Lower leg skin (tissue), 4 donors: ENCODE measurements at regions not wholly inside any gene's neighbourhood (a gene's known extent, or its start where the extent isn't known, plus 50 kb on each side); places are given as distances from the start of the nearest gene placed in this dataset.

ENCODE experiments used
- DNase-seq, 2 donors: peaks; one replicate each; pipeline ENCODE4 v3.0.0-alpha.2; 2019; ENCODE audit warnings: low spot score in 2 of 2
- H3K4me3 ChIP-seq: fragments of 200-600 bp; sonication (generic); 2 replicates; pipeline ENCODE4 v1.5.1; 2017; ENCODE audit warnings: mild to moderate bottlenecking, low read depth; ENCODE audit not compliant: poor library complexity, severe bottlenecking
- POLR2A ChIP-seq, 2 donors: fragments of 450-650 bp; IDR thresholded peaks; one replicate each; pipeline ENCODE4 v1.6.1; 2016 to 2017; ENCODE audit warnings: antibody characterized with exemption in 2 of 2, mild to moderate bottlenecking in 1 of 2, moderate library complexity in 1 of 2
- WGBS, 2 donors: methylation state at CpG; one replicate each; pipeline ENCODE4 v1.1.5; 2018; 5-methylcytosine and 5-hydroxymethylcytosine counted together
- intact Hi-C: fragments of 100-400 bp; cut with DNase I; formaldehyde crosslinking; loops from one replicate; pipeline ENCODE4 v1.15.0; 2023; ENCODE audit warnings: low total_unique reads
- TF ChIP-seq, protein P1 (sequence below), 3 donors: fragments of 450-650 bp; IDR thresholded peaks; one replicate each; pipeline ENCODE4 v1.5.1; 2016; ENCODE audit warnings: antibody characterized with exemption in 3 of 3, mild to moderate bottlenecking in 3 of 3, moderate library complexity in 2 of 3

DNA sequence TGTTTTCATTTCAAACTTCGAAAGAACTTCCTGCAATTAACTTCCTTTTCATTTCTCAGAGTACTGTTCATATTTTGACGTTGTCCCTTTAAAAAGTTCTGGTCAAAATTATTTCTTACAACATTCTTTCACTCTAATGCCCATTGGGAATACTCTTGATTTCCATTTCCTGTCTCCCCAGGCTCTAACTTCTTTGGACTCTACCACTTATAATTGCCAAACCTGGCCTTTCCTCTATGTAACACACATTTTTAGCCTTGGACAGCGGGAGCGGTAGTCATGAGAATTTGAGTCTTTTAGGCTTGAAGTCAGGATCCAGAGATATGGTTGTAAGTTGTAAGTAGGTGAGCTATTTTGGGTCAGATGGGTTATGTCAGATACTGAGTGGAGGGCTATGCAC, 163.5 kb upstream of the SPRY2 start:
- H3K4me3 ChIP-seq: no peak overlapping the region
- WGBS, 2 donors: 51 to 58% methylated on average over 4 of the region's 4 CpGs
- no peak for DNase-seq
- intact Hi-C loops: no loop called here
- no peak for TF ChIP-seq POLR2A (IDR thresholded peaks at IDR 0.05)
- TF ChIP-seq, protein P1, sequence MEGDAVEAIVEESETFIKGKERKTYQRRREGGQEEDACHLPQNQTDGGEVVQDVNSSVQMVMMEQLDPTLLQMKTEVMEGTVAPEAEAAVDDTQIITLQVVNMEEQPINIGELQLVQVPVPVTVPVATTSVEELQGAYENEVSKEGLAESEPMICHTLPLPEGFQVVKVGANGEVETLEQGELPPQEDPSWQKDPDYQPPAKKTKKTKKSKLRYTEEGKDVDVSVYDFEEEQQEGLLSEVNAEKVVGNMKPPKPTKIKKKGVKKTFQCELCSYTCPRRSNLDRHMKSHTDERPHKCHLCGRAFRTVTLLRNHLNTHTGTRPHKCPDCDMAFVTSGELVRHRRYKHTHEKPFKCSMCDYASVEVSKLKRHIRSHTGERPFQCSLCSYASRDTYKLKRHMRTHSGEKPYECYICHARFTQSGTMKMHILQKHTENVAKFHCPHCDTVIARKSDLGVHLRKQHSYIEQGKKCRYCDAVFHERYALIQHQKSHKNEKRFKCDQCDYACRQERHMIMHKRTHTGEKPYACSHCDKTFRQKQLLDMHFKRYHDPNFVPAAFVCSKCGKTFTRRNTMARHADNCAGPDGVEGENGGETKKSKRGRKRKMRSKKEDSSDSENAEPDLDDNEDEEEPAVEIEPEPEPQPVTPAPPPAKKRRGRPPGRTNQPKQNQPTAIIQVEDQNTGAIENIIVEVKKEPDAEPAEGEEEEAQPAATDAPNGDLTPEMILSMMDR (IDR thresholded peaks at IDR 0.05): no peak

DNA sequence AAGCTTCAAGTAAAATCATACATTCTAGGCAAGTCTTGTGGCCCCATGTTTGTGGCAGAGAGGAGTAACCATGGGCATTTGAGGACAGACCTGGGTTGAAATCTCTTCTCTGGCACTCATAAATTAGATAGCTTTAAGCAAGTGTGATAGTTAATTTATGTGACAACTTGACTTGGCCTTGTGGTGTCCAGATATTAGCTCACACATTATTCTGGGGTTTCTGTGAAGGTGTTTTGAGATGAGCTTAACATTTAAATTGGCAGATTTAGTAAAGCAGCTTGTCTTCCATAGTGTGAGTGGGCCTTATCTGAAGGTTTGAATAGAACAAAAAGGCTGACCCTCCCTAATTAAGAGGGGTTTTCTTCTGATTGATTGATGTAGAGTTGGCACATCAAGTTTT, 161.4 kb upstream of the SPRY2 start:
- H3K4me3 ChIP-seq: no peak overlapping the region
- TF ChIP-seq, protein P1 (IDR thresholded peaks at IDR 0.05): no peak
- no peak for TF ChIP-seq POLR2A (IDR thresholded peaks at IDR 0.05)
- intact Hi-C loops: no loop called here
- no peak for DNase-seq

GRCh38 chr13:80501556-80501955, 160.6 kb upstream of the SPRY2 start:
- no peak for DNase-seq
- H3K4me3 ChIP-seq: no peak overlapping the region
- intact Hi-C loops: no loop called here
- WGBS, 2 donors: 73 to 75% methylated on average over 3 of the region's 3 CpGs
- TF ChIP-seq, protein P1 (IDR thresholded peaks at IDR 0.05): no peak
- no peak for TF ChIP-seq POLR2A (IDR thresholded peaks at IDR 0.05)

GRCh38 chr13:80499536-80500290, 158.8 kb upstream of the SPRY2 start:
- no peak overlapping the region for H3K4me3 ChIP-seq
- 65 to 77% methylated on average over 4 of the region's 4 CpGs for WGBS, 2 donors
- TF ChIP-seq, protein P1 (IDR thresholded peaks at IDR 0.05): no peak
- no peak for TF ChIP-seq POLR2A (IDR thresholded peaks at IDR 0.05)
- no peak for DNase-seq
- intact Hi-C loops: no loop called here

GRCh38 chr13:80498433-80498832, 157.5 kb upstream of the SPRY2 start:
- DNase-seq: no peak
- no peak overlapping the region for H3K4me3 ChIP-seq
- WGBS, 2 donors: 52 to 58% methylated on average over 3 of the region's 3 CpGs
- intact Hi-C loops: no loop called here
- TF ChIP-seq POLR2A (IDR thresholded peaks at IDR 0.05): no peak
- TF ChIP-seq, protein P1 (IDR thresholded peaks at IDR 0.05): no peak

GRCh38 chr13:80497978-80498377, 157.1 kb upstream of the SPRY2 start:
- WGBS, 2 donors: 90 to 94% methylated on average over 3 of the region's 3 CpGs
- intact Hi-C loops: no loop called here
- TF ChIP-seq POLR2A (IDR thresholded peaks at IDR 0.05): no peak
- TF ChIP-seq, protein P1 (IDR thresholded peaks at IDR 0.05): no peak
- no peak overlapping the region for H3K4me3 ChIP-seq
- DNase-seq: no peak
